ENCODE measurements at regions not wholly inside any gene's neighbourhood (a gene's known extent, or its start where the extent isn't known, plus 50 kb on each side); places are given as distances from the start of the nearest gene placed in this dataset.

DNA sequence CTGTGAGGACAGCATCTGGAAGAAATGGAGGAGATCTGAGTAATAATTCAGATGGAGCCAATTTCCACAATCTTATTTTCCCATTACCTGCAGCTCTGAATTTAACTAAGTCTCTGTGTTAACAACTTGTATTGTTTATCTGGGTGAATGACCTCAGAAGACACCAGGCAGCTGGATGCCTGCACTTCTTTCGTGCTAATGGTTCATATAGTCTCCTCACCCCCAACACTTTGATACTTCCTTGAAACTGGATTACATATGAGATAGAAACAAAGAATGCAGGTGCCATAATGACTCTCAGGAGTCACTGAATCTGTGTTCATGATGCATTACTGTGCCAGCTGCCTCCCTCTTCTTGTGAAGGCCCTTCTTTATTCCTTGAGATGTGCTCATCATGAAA, 125.6 kb upstream of the VPREB1 start:
- no peak for TF ChIP-seq CTCF (IDR thresholded peaks at IDR 0.05; ENCODE audit: low read depth, low read length)
- TF ChIP-seq, protein P1, sequence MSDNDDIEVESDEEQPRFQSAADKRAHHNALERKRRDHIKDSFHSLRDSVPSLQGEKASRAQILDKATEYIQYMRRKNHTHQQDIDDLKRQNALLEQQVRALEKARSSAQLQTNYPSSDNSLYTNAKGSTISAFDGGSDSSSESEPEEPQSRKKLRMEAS (IDR thresholded peaks at IDR 0.05; ENCODE audit: low read depth, low read length) = no peak
- TF ChIP-seq POLR2A (IDR thresholded peaks at IDR 0.05; ENCODE audit: extremely low read depth, insufficient read length) = no peak
- TF ChIP-seq MYC (IDR thresholded peaks at IDR 0.05; ENCODE audit: low read depth, low read length) = no peak
